Activated gamma-delta T cell treated with anti-CD3 and anti-CD28 coated beads, Interleukin-2, amount 50 U/mL, for 16 hours (primary cell): ENCODE measurements at regions not wholly inside any gene's neighbourhood (a gene's known extent, or its start where the extent isn't known, plus 50 kb on each side); places are given as distances from the start of the nearest gene placed in this dataset.
"Not testable (repeated sequence)": the region's sequence is repeated elsewhere in the genome, so short reads cannot be mapped to it uniquely, and the experiment has no call there.

Experiments
- DNase-seq: peaks from one replicate; pipeline ENCODE4 v3.0.0-alpha.2; 2020; ENCODE audit warnings: low read depth

GRCh38 chr16:51977506-51977905 lies 569.4 kb downstream of the TOX3 start:
- not testable (repeated sequence) for DNase-seq

GRCh38 chr16:51971184-51971583 lies 575.8 kb downstream of the TOX3 start:
- no peak for DNase-seq

GRCh38 chr16:51968749-51969148 lies 578.2 kb downstream of the TOX3 start:
- no peak for DNase-seq

- no peak for DNase-seq
These were observed 579.3 kb downstream of the TOX3 start for GRCh38 chr16:51967646-51968045.

- DNase-seq: no peak
These were observed 586.0 kb downstream of the TOX3 start for GRCh38 chr16:51960931-51961330.

GRCh38 chr16:51953286-51953985 lies 593.5 kb downstream of the TOX3 start:
- DNase-seq: no peak

- DNase-seq: no peak
These were observed 594.4 kb downstream of the TOX3 start for GRCh38 chr16:51952500-51952899.

GRCh38 chr16:51951668-51952298 lies 595.2 kb downstream of the TOX3 start:
- no peak for DNase-seq

- DNase-seq: no peak
These were observed 596.7 kb downstream of the TOX3 start for GRCh38 chr16:51950118-51950780.

- no peak for DNase-seq
These were observed 597.7 kb downstream of the TOX3 start for GRCh38 chr16:51949282-51949681.

GRCh38 chr16:51941412-51941811 lies 605.5 kb downstream of the TOX3 start:
- no peak for DNase-seq

- no peak for DNase-seq
These were observed 606.8 kb downstream of the TOX3 start for GRCh38 chr16:51940183-51940582.

- no peak for DNase-seq
These were observed 607.5 kb downstream of the TOX3 start for GRCh38 chr16:51939378-51939871.

GRCh38 chr16:51938861-51939260 lies 608.1 kb downstream of the TOX3 start:
- DNase-seq: no peak

- DNase-seq: no peak
These were observed 609.2 kb downstream of the TOX3 start for GRCh38 chr16:51937771-51938170.

- no peak for DNase-seq
These were observed 610.1 kb downstream of the TOX3 start for GRCh38 chr16:51936846-51937245.

- DNase-seq: no peak
These were observed 614.6 kb downstream of the TOX3 start for GRCh38 chr16:51932317-51932716.

GRCh38 chr16:51931653-51932052 lies 615.3 kb downstream of the TOX3 start:
- no peak for DNase-seq

- DNase-seq: no peak
These were observed 622.2 kb downstream of the TOX3 start for GRCh38 chr16:51924744-51925143.

- DNase-seq: no peak
These were observed 624.5 kb downstream of the TOX3 start for GRCh38 chr16:51922476-51922875.

GRCh38 chr16:51919736-51920135 lies 627.2 kb downstream of the TOX3 start:
- DNase-seq: no peak

- no peak for DNase-seq
These were observed 630.1 kb downstream of the TOX3 start for GRCh38 chr16:51916814-51917213.

GRCh38 chr16:51916231-51916630 lies 630.7 kb downstream of the TOX3 start:
- no peak for DNase-seq
